ENCODE measurements at regions not wholly inside any gene's neighbourhood (a gene's known extent, or its start where the extent isn't known, plus 50 kb on each side); places are given as distances from the start of the nearest gene placed in this dataset.
"Not testable (repeated sequence)": the region's sequence is repeated elsewhere in the genome, so short reads cannot be mapped to it uniquely, and the experiment has no call there.

DNA sequence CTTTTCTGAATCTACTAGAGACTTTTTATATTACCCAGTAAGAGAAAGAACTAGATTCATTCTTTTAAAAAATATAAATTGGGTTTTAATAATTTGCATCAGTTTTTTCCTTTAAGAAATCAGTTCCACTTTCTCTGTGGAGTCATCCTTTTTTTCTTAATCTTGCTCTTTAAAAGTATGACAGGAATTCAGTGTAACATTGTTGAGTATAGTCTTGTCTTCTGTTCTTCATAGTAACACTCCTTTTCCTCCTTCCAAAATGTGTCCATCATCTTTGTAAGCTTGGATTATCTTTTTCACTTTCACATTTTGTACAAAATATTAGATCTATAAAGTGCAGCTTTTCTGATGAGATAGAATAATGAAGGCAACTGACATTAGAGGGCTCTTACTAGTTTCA is 135.4 kb downstream of the HAUS1 start:
- no peaks in the 10 kb centered on the region for H3K9me3 ChIP-seq
- Mint-ChIP-seq H3K4me1 (ENCODE audit: low read depth, unreplicated experiment) (no peaks in the 10 kb centered on the region), H3K27me3 (ENCODE audit: insufficient read depth, unreplicated experiment) (no peaks in the 10 kb centered on the region), H3K9me3 (ENCODE audit: unreplicated experiment) (no peaks in the 10 kb centered on the region), H3K27ac (ENCODE audit: unreplicated experiment) (no peak overlapping the region), H3K4me3 (ENCODE audit: unreplicated experiment) (no peak overlapping the region), H3K36me3 (ENCODE audit: insufficient read depth, unreplicated experiment) (no peaks in the 10 kb centered on the region)
- no TSS peak for BruUV-seq (replicated peaks)
- no peaks in the 10 kb centered on the region for H3K36me3 ChIP-seq (ENCODE audit: control insufficient read depth, insufficient read depth, low read length)
- TF ChIP-seq, protein P1, sequence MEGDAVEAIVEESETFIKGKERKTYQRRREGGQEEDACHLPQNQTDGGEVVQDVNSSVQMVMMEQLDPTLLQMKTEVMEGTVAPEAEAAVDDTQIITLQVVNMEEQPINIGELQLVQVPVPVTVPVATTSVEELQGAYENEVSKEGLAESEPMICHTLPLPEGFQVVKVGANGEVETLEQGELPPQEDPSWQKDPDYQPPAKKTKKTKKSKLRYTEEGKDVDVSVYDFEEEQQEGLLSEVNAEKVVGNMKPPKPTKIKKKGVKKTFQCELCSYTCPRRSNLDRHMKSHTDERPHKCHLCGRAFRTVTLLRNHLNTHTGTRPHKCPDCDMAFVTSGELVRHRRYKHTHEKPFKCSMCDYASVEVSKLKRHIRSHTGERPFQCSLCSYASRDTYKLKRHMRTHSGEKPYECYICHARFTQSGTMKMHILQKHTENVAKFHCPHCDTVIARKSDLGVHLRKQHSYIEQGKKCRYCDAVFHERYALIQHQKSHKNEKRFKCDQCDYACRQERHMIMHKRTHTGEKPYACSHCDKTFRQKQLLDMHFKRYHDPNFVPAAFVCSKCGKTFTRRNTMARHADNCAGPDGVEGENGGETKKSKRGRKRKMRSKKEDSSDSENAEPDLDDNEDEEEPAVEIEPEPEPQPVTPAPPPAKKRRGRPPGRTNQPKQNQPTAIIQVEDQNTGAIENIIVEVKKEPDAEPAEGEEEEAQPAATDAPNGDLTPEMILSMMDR (IDR thresholded peaks at IDR 0.05; ENCODE audit: insufficient read depth in 1 of 2, low read depth in 1 of 2, low read length in 1 of 2, severe bottlenecking in 1 of 2, unreplicated experiment in 1 of 2), result no peak
- CTCF ChIA-PET, result no interaction called here
- H3K4me1 ChIP-seq, result no peaks in the 10 kb centered on the region
- POLR2A ChIA-PET, result no interaction called here
- no peak overlapping the region for H3K4me3 ChIP-seq (ENCODE audit: low read depth, low read length)
- no peaks in the 10 kb centered on the region for H3K27me3 ChIP-seq (replicated peaks; ENCODE audit: control insufficient read depth, insufficient read depth, low read length)
- DNase-seq, result no peak
- intact Hi-C loops (cut with micrococcal nuclease; ENCODE audit: unreplicated experiment), result no loop called here

DNA sequence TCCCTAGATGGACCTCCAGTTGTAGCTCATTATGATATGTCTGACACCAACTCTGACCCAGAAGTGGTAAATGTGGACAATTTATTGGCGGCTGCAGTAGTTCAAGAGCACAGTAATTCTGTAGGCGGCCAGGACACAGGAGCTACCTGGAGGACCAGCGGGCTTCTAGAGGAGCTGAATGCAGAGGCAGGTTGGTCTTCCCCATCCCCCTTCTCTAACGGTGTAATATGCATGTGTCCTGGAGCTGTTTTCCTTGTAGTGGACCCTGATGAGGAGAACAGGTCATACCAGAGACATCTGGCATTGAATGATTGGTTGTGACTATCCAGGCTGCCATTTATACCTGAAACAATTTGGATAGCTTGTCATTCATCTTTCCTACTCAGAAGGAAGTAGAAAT is 135.8 kb downstream of the HAUS1 start:
- H3K36me3 Mint-ChIP-seq (ENCODE audit: insufficient read depth, unreplicated experiment), result no peaks in the 10 kb centered on the region
- CTCF ChIA-PET, result no interaction called here
- no peaks in the 10 kb centered on the region for H3K27me3 Mint-ChIP-seq (ENCODE audit: insufficient read depth, unreplicated experiment)
- no peak overlapping the region for H3K4me3 Mint-ChIP-seq (ENCODE audit: unreplicated experiment)
- intact Hi-C loops (cut with micrococcal nuclease; ENCODE audit: unreplicated experiment), result no loop called here
- Histone ChIP-seq H3K9me3 (no peaks in the 10 kb centered on the region), H3K27me3 (replicated peaks; ENCODE audit: control insufficient read depth, insufficient read depth, low read length) (no peaks in the 10 kb centered on the region), H3K4me3 (ENCODE audit: low read depth, low read length) (no peak overlapping the region), H3K4me1 (no peaks in the 10 kb centered on the region), H3K36me3 (ENCODE audit: control insufficient read depth, insufficient read depth, low read length) (no peaks in the 10 kb centered on the region)
- no peak overlapping the region for H3K27ac Mint-ChIP-seq (ENCODE audit: unreplicated experiment)
- no TSS peak for BruUV-seq (replicated peaks)
- no peak for DNase-seq
- TF ChIP-seq, protein P1 (IDR thresholded peaks at IDR 0.05; ENCODE audit: insufficient read depth in 1 of 2, low read depth in 1 of 2, low read length in 1 of 2, severe bottlenecking in 1 of 2, unreplicated experiment in 1 of 2), result no peak
- no peaks in the 10 kb centered on the region for H3K9me3 Mint-ChIP-seq (ENCODE audit: unreplicated experiment)
- H3K4me1 Mint-ChIP-seq (ENCODE audit: low read depth, unreplicated experiment), result no peaks in the 10 kb centered on the region
- POLR2A ChIA-PET, result no interaction called here

DNA sequence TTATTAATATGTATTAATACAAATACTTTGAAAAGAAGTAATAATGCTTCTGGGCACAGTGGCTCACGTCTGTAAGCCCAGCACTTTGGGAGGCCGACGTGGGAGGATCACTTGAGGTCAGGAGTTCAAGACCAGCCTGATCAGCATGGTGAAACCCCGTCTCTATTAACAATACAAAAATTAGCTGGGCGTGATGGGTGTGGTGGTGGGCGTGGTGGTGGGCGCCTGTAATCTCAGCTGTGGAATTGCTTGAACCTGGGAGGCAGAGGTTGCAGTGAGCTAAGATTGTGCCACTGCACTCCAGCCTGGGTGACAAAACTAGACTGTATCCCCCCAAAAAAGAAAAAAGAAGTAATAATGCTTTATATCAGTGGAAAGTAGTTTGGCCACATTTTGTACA is 137.2 kb downstream of the HAUS1 start:
- intact Hi-C loops (cut with micrococcal nuclease; ENCODE audit: unreplicated experiment); H3K36me3 ChIP-seq (ENCODE audit: control insufficient read depth, insufficient read depth, low read length); H3K36me3 Mint-ChIP-seq (ENCODE audit: insufficient read depth, unreplicated experiment); H3K27ac Mint-ChIP-seq (ENCODE audit: unreplicated experiment); H3K9me3 Mint-ChIP-seq (ENCODE audit: unreplicated experiment); H3K4me3 ChIP-seq (ENCODE audit: low read depth, low read length); CTCF ChIA-PET; POLR2A ChIA-PET; H3K9me3 ChIP-seq; H3K4me3 Mint-ChIP-seq (ENCODE audit: unreplicated experiment); H3K27me3 ChIP-seq (replicated peaks; ENCODE audit: control insufficient read depth, insufficient read depth, low read length); BruUV-seq (replicated peaks); H3K27me3 Mint-ChIP-seq (ENCODE audit: insufficient read depth, unreplicated experiment); DNase-seq; H3K4me1 ChIP-seq; H3K4me1 Mint-ChIP-seq (ENCODE audit: low read depth, unreplicated experiment): not testable (repeated sequence)

DNA sequence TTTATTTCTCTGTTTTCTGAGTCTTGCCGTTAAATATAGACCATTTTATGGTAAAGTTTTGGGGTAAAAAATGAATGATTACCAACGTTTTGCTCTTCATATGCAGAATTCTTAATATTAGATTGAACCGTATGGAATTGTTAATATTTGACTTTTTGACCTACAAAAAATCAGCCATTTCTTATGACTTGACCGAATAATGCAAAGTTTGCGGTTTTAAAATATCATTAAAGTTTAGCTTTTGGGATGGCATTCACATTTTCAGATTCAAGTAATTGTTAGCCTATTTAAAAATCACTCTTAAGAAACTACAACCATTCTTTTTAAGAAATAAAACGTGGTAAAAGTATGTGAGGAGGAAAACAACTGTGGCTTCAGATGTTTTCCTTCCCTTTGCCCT is 138.0 kb downstream of the HAUS1 start:
- POLR2A ChIA-PET, result no interaction called here
- H3K36me3 ChIP-seq (ENCODE audit: control insufficient read depth, insufficient read depth, low read length), result no peaks in the 10 kb centered on the region
- Mint-ChIP-seq H3K9me3 (ENCODE audit: unreplicated experiment) (no peaks in the 10 kb centered on the region), H3K4me1 (ENCODE audit: low read depth, unreplicated experiment) (no peaks in the 10 kb centered on the region), H3K27me3 (ENCODE audit: insufficient read depth, unreplicated experiment) (no peaks in the 10 kb centered on the region), H3K27ac (ENCODE audit: unreplicated experiment) (no peak overlapping the region), H3K36me3 (ENCODE audit: insufficient read depth, unreplicated experiment) (no peaks in the 10 kb centered on the region), H3K4me3 (ENCODE audit: unreplicated experiment) (no peak overlapping the region)
- BruUV-seq (replicated peaks), result no TSS peak
- no peaks in the 10 kb centered on the region for H3K4me1 ChIP-seq
- TF ChIP-seq, protein P1 (IDR thresholded peaks at IDR 0.05; ENCODE audit: insufficient read depth in 1 of 2, low read depth in 1 of 2, low read length in 1 of 2, severe bottlenecking in 1 of 2, unreplicated experiment in 1 of 2), result no peak
- no peak overlapping the region for H3K4me3 ChIP-seq (ENCODE audit: low read depth, low read length)
- DNase-seq, result no peak
- intact Hi-C loops (cut with micrococcal nuclease; ENCODE audit: unreplicated experiment), result no loop called here
- no peaks in the 10 kb centered on the region for H3K9me3 ChIP-seq
- CTCF ChIA-PET, result no interaction called here
- H3K27me3 ChIP-seq (replicated peaks; ENCODE audit: control insufficient read depth, insufficient read depth, low read length), result no peaks in the 10 kb centered on the region

All from Caco-2 (cell line).